GM18511 (cell line): ENCODE measurements at regions not wholly inside any gene's neighbourhood (a gene's known extent, or its start where the extent isn't known, plus 50 kb on each side); places are given as distances from the start of the nearest gene placed in this dataset.

Experiments used
- ATAC-seq: cut with Tn5 transposase; IDR thresholded peaks from one replicate; pipeline ENCODE4 v1.9.1; 2021; ENCODE audit warnings: mild to moderate bottlenecking, moderate library complexity; ENCODE audit not compliant: unreplicated experiment

DNA sequence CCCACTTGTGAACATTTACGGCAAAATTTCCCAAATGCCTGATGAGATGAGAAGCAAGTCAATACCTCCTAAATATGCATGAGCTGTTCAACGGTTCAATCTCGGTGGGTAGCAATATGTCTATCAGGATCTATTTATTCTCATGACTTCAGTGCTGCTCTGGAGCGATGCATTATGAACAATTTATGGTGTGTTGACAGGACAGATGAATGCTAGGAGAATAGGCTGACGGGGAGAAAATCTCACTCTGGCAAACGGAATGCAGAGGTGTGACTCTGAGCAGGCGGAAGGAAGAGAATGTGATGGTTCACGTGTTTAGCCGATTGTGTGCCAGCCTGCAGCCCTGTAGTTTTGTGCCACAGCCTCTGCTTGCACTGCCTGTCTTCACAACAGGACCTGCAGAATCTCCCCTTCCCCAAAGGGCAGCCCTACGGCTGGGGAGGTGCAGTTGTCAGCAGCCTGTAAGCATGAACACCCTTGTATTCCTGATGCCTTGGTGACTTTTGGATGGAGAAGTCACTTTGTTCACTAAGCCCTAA lies 345.2 kb downstream of the PHKB start:
- no peak for ATAC-seq

DNA sequence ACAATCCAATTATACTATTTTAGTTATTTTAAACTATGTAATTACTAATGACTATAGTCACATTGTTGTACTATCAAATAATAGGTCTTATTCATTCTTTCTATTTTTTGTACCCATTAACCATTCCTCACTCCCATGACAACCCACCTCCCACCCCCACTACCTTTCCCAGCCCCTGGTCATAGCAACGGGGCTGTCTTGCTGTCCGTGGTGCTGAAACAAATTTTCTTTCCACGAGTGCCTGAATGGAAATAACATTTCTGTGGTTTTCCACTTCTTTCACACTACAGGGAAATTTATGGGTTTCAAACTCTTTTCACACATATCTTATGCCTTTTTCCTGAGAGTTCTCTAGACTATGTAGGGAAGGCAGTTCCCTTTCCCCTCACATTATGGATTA lies 326.6 kb downstream of the PHKB start:
- ATAC-seq: no peak

DNA sequence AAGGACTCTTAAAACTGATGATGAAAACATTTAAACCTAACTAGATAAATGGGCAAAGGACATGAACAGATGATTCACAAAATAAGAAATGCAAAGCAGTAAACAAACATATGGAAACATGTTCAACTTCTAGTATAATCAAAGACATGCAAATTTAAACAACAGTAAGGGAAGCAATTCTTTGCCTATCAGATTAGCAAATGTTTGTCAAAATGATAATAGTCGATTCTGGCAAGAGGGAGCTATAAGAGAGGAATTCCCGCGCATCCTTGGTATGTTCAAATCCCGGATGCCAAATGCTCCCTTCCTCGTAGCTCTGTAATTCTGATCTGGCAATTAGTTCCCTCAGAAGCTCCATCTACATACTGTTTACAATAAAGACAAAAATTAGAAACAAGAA lies 320.5 kb downstream of the PHKB start:
- ATAC-seq: no peak

DNA sequence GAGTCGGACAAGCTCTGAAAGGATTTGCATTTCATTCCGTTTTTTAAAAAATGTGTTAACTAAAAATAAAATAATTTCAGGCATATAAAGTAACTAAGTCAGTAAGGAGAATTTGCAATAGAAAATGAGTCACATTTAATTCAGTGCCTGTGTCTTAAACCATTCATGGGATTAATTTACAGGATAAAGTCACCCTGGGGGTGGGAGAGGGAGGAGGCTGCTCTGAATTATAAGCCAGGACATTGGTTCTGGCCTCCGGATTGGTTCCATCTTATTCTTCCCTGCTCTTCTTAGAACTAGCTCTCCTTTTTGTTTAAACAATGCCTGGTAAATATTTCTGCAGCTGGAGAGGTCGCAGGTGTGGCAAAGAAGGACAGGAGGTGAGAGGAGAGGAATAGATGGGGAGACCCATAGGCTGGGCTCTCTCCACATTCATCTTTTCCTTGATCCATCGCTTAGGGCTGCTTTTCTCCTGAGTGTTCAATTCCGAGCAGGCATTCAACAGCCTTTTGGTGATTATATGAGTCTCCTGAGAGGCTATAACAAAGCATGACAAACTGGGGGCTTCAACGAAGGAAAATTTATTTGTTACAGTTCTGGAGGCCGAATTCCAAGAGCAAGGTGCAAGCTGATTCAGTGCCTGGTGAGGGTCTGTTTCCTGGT lies 319.2 kb downstream of the PHKB start:
- ATAC-seq: no peak

DNA sequence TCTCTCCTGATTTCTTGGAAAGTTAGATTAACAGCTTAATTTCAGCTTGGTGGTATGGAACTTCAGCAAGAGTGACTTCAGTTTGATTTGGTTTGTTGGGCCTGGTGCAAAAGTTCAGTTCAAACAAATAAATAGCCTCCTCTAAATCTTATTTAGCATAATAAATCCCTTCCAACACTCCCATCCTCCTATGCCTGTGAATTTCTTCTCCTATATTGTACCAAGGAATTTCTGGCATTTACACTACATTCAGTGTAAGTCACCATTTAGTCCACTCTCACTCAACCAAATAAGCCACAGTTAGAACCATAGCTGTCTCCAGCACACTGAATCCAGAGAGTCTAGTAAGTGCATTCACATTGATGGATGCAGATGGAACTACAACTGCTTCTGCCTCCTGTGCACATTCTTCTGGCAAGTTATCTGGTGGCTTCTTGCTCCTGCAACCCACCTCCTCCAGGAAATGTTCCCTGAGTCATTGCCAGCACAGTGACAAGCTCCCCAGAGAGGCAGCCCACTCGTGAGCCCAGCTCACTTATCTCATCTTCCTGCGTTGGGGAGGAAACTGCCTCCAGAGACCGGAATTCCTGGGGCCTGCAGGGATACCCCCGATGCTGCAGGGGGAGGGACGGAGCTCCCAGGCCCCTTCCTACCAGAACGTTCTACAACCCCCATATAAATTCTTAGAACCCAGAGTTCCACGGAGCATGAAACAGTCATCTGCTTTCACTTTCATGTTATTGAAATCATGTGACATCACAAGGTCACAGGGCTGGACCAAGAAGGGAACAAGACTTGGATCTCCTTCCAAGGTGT lies 318.3 kb downstream of the PHKB start:
- peak; percentile 79 for ATAC-seq

DNA sequence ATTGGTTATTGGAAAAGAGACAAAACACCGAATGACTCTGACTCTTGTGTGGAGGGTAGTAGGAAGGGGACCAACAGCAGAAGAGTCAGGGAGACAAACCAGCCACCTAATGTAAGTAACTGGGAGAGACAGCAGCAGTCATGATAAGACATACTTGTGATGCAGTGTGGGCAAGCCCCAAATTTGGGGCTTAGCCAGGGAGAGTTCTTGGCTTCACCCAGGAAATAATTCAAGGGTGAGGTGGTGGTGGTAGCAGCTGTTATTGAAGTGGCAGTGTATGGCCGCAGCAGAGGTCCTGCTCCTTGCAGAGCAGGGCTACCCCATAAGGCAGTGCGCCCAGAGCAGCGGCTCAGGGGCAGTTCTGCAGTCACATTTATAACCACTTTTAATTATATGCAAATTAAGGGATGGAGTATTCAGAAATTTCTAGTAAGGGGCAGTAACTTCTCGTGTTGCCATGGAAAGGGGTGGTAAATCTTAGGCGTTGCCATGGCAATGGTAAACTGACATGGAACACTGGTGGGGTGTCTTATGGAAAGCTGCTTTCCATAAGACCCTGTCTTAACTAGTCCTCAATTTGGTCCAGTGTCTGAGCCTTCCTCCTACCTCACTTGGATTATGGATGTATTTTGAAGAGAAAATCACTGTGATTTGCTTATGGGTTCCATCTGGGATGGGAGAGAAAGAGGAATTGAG lies 317.1 kb downstream of the PHKB start:
- no peak for ATAC-seq

DNA sequence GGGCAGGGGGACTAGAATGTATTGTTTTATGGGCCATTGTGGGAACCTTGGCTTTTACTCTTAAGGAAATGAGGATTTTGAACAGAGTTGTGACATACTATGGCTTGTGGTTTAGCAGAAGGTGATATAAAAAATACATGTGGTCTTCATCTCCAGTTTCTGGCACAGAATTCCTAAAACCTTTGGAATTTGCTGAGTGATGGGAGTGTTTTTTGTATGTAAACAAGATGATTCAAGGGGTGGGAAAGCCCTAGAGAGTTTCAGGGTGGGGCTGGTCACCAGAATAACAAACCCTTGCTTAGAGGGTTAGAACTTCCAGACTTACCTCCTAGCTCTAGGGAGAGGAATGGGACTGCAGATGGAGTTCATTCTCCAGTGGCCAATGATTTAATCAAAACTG lies 316.1 kb downstream of the PHKB start:
- no peak for ATAC-seq

DNA sequence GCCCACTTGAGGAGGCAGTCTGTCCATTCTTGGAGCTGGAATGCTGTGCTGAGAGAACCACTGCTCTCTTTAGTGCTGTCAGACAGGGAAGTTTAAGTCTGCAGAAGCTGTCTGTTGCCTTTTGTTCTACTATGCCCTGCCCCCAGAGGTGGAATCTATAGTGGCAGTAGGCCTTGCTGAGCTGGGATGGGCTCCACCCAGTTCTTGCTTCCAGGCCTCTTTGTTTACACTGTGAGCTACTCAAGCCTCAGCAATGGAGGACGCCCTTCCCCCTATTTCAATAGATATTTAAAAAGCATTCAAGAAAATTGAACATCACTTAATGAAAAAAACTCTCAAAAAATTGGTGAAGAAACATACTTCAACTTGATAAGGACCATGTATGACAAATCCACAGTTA lies 313.5 kb downstream of the PHKB start:
- no peak for ATAC-seq

DNA sequence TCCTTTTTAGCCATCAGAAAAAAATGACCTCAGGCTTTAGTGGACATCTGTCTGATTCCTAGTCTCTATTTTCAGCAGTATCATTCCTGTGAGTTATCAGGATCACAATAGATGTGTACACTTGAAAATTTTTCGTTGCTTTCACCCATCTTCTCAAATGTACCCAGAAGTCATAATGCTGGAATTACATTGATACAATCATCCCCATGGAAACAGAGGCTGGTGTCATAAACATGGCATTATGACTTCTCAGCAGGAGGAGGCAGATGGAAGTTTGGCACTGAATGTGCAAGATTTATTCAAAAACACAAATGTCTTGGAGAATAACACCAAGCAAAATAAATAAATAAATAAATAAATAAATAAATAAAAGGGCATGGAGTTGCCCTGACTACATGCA lies 292.5 kb downstream of the PHKB start:
- no peak for ATAC-seq
